ENCODE measurements at regions not wholly inside any gene's neighbourhood (a gene's known extent, or its start where the extent isn't known, plus 50 kb on each side); places are given as distances from the start of the nearest gene placed in this dataset.

- Histone ChIP-seq H3K9me3 (no peaks in the 10 kb centered on the region), H3K27ac (no peak overlapping the region), H3K4me3 (no peak overlapping the region), H3K4me1 (no peaks in the 10 kb centered on the region), H3K36me3 (no peaks in the 10 kb centered on the region), H3K27me3 (no peaks in the 10 kb centered on the region)
- intact Hi-C loops (cut with DNase I; ENCODE audit: low total_unique reads), result loop anchor here (2.0 kb wide), 1 partner anchor 34 kb away; no protein-coding TSS in a partner anchor
- no peak for TF ChIP-seq CTCF (IDR thresholded peaks at IDR 0.05)
- DNase-seq, result no peak
Observed at GRCh38 chr2:52000151-52000855, 968.4 kb upstream of the NRXN1 start.

GRCh38 chr2:51998890-51999289 lies 967.0 kb upstream of the NRXN1 start:
- intact Hi-C loops (cut with DNase I; ENCODE audit: low total_unique reads), result no loop called here
- TF ChIP-seq CTCF (IDR thresholded peaks at IDR 0.05), result no peak
- Histone ChIP-seq H3K36me3 (no peaks in the 10 kb centered on the region), H3K4me1 (no peaks in the 10 kb centered on the region), H3K27ac (no peak overlapping the region), H3K4me3 (no peak overlapping the region), H3K27me3 (no peaks in the 10 kb centered on the region), H3K9me3 (no peaks in the 10 kb centered on the region)
- no peak for DNase-seq

GRCh38 chr2:51997571-51997970 lies 965.6 kb upstream of the NRXN1 start:
- no peak for DNase-seq
- H3K27ac ChIP-seq, result no peak overlapping the region
- H3K9me3 ChIP-seq, result no peaks in the 10 kb centered on the region
- no peaks in the 10 kb centered on the region for H3K4me1 ChIP-seq
- H3K36me3 ChIP-seq, result no peaks in the 10 kb centered on the region
- no peaks in the 10 kb centered on the region for H3K27me3 ChIP-seq
- H3K4me3 ChIP-seq, result no peak overlapping the region
- intact Hi-C loops (cut with DNase I; ENCODE audit: low total_unique reads), result no loop called here
- no peak for TF ChIP-seq CTCF (IDR thresholded peaks at IDR 0.05)

GRCh38 chr2:51995293-51995692 lies 963.4 kb upstream of the NRXN1 start:
- no peaks in the 10 kb centered on the region for H3K4me1 ChIP-seq
- no peak overlapping the region for H3K4me3 ChIP-seq
- H3K9me3 ChIP-seq, result no peaks in the 10 kb centered on the region
- intact Hi-C loops (cut with DNase I; ENCODE audit: low total_unique reads), result no loop called here
- H3K27me3 ChIP-seq, result no peaks in the 10 kb centered on the region
- H3K36me3 ChIP-seq, result no peaks in the 10 kb centered on the region
- no peak for TF ChIP-seq CTCF (IDR thresholded peaks at IDR 0.05)
- no peak for DNase-seq
- H3K27ac ChIP-seq, result no peak overlapping the region

GRCh38 chr2:51994123-51994763 lies 962.3 kb upstream of the NRXN1 start:
- Histone ChIP-seq H3K4me1 (no peaks in the 10 kb centered on the region), H3K27ac (no peak overlapping the region), H3K9me3 (no peaks in the 10 kb centered on the region), H3K4me3 (no peak overlapping the region), H3K27me3 (no peaks in the 10 kb centered on the region), H3K36me3 (no peaks in the 10 kb centered on the region)
- no peak for TF ChIP-seq CTCF (IDR thresholded peaks at IDR 0.05)
- intact Hi-C loops (cut with DNase I; ENCODE audit: low total_unique reads), result no loop called here
- DNase-seq, result no peak
